TTC549 (cell line): ENCODE measurements at regions not wholly inside any gene's neighbourhood (a gene's known extent, or its start where the extent isn't known, plus 50 kb on each side); places are given as distances from the start of the nearest gene placed in this dataset.
"Not testable (repeated sequence)": the region's sequence is repeated elsewhere in the genome, so short reads cannot be mapped to it uniquely, and the experiment has no call there.

Experiments
- FAIRE-seq: peaks from 2 replicates; lab custom pipeline; 2012; peaks lifted over from hg19 to GRCh38; lab: Jason Lieb, UNC

GRCh38 chr18:15061289-15061896, 313.4 kb downstream of the ANKRD30B start:
- not testable (repeated sequence) for FAIRE-seq

GRCh38 chr18:15066434-15066833, 318.5 kb downstream of the ANKRD30B start:
- FAIRE-seq: not testable (repeated sequence)

- FAIRE-seq: not testable (repeated sequence)
Observed at GRCh38 chr18:15071311-15071710, 323.3 kb downstream of the ANKRD30B start.
